GM23338 (cell line): ENCODE measurements at regions not wholly inside any gene's neighbourhood (a gene's known extent, or its start where the extent isn't known, plus 50 kb on each side); places are given as distances from the start of the nearest gene placed in this dataset.
A peak's percentile ranks its signal among the peaks of the same experiment; 100 is the strongest.

ENCODE experiments used
- ATAC-seq: fragments of 200-7000 bp; cut with Tn5 transposase; 3 replicates; pipeline ENCODE4 v1.9.1; 2020
- DNase-seq: peaks from one replicate; pipeline ENCODE4 v3.0.0-alpha.2; 2015; ENCODE audit warnings: low spot score
- H2AFZ ChIP-seq: fragments of 200-600 bp; sonication (generic); 2 replicates; pipeline ENCODE4 v1.8.0; 2016; ENCODE audit warnings: antibody characterized with exemption, mild to moderate bottlenecking, moderate library complexity
- H3F3A ChIP-seq: fragments of 200-600 bp; sonication (generic); replicated peaks from 2 replicates; pipeline ENCODE4 v1.8.0; 2017; ENCODE audit warnings: antibody characterized with exemption, mixed run types, low read depth
- H3K27ac ChIP-seq: fragments of 200-600 bp; sonication (generic); 2 replicates; pipeline ENCODE4 v1.6.1; 2016; ENCODE audit warnings: low read depth
- H3K27me3 ChIP-seq: fragments of 200-600 bp; sonication (generic); 2 replicates; pipeline ENCODE4 v1.8.0; 2016; ENCODE audit warnings: mild to moderate bottlenecking, mixed run types, moderate library complexity; ENCODE audit not compliant: insufficient read depth
- H3K36me3 ChIP-seq: fragments of 200-600 bp; sonication (generic); 2 replicates; pipeline ENCODE4 v1.8.0; 2016; ENCODE audit warnings: mild to moderate bottlenecking; ENCODE audit not compliant: insufficient read depth
- H3K4me1 ChIP-seq: fragments of 200-600 bp; sonication (generic); 2 replicates; pipeline ENCODE4 v1.8.0; 2016; ENCODE audit warnings: mild to moderate bottlenecking, moderate library complexity; ENCODE audit not compliant: insufficient read depth
- H3K4me2 ChIP-seq: fragments of 200-600 bp; sonication (generic); 2 replicates; pipeline ENCODE4 v1.7.1; 2017; ENCODE audit warnings: mixed run types
- H3K4me3 ChIP-seq: fragments of 200-600 bp; sonication (generic); 2 replicates; pipeline ENCODE4 v1.6.1; 2016; ENCODE audit warnings: mixed run types
- H3K79me2 ChIP-seq: fragments of 200-600 bp; sonication (generic); replicated peaks from 2 replicates; pipeline ENCODE4 v1.8.0; 2017; ENCODE audit warnings: mild to moderate bottlenecking; ENCODE audit not compliant: insufficient read depth
- H3K9me2 ChIP-seq: fragments of 200-600 bp; sonication (generic); 2 replicates; pipeline ENCODE4 v1.8.0; 2017; ENCODE audit not compliant: insufficient read depth
- H4K20me1 ChIP-seq: fragments of 200-600 bp; sonication (generic); replicated peaks from 2 replicates; pipeline ENCODE4 v1.8.0; 2017; ENCODE audit warnings: mild to moderate bottlenecking; ENCODE audit not compliant: insufficient read depth
- H3K27ac Mint-ChIP-seq: 2 replicates; pipeline ENCODE4 v1.8.0; 2020; ENCODE audit warnings: inconsistent platforms, mild to moderate bottlenecking, moderate library complexity, mixed read lengths
- H3K27me3 Mint-ChIP-seq: 3 replicates; pipeline ENCODE4 v1.8.0; 2022; ENCODE audit warnings: low read depth, mild to moderate bottlenecking, moderate library complexity, mixed read lengths, inconsistent platforms; ENCODE audit not compliant: insufficient read depth, poor library complexity
- H3K36me3 Mint-ChIP-seq: 3 replicates; pipeline ENCODE4 v1.8.0; 2021; ENCODE audit warnings: low read depth, mild to moderate bottlenecking, inconsistent platforms, moderate library complexity, mixed read lengths
- H3K4me1 Mint-ChIP-seq: 3 replicates; pipeline ENCODE4 v1.8.0; 2020; ENCODE audit warnings: mild to moderate bottlenecking, inconsistent platforms, mixed read lengths
- H3K4me3 Mint-ChIP-seq: 3 replicates; pipeline ENCODE4 v1.8.0; 2021; ENCODE audit warnings: moderate library complexity, mild to moderate bottlenecking, inconsistent platforms, mixed read lengths
- H3K9me3 Mint-ChIP-seq: 3 replicates; pipeline ENCODE4 v1.8.0; 2020; ENCODE audit warnings: moderate library complexity, mild to moderate bottlenecking, inconsistent platforms, mixed read lengths
- EZH2 ChIP-seq: fragments of 200-600 bp; sonication (generic); IDR thresholded peaks from one replicate; pipeline ENCODE4 v1.8.0; 2017; ENCODE audit warnings: antibody characterized with exemption, mild to moderate bottlenecking, low read depth; ENCODE audit not compliant: unreplicated experiment
- EZH2phosphoT487 ChIP-seq: fragments of 200-600 bp; sonication (generic); IDR thresholded peaks from one replicate; pipeline ENCODE4 v1.8.1; 2018; ENCODE audit warnings: antibody characterized with exemption; ENCODE audit not compliant: unreplicated experiment
- JUNB ChIP-seq: IDR thresholded peaks from one replicate; pipeline ENCODE4 v1.6.1; 2016; ENCODE audit warnings: antibody characterized with exemption; ENCODE audit not compliant: unreplicated experiment
- NANOG ChIP-seq: IDR thresholded peaks from 2 replicates; pipeline ENCODE4 v1.6.1; 2016; ENCODE audit warnings: antibody characterized with exemption, borderline replicate concordance
- POLR2AphosphoS5 ChIP-seq: IDR thresholded peaks from 2 replicates; pipeline ENCODE4 v1.6.1; 2016; ENCODE audit warnings: antibody characterized with exemption, low read depth
- ZNF331 ChIP-seq: fragments of 250-450 bp; sonication (Bioruptor Pico); IDR thresholded peaks from 2 replicates; pipeline ENCODE4 v1.5.0; 2020; ENCODE audit warnings: low read depth, mild to moderate bottlenecking, moderate library complexity
- TF ChIP-seq, protein P1 (sequence below): fragments of 250-450 bp; sonication (Bioruptor Pico); IDR thresholded peaks from 2 replicates; pipeline ENCODE4 v1.5.0; 2020; ENCODE audit warnings: mild to moderate bottlenecking, moderate library complexity
- TF ChIP-seq, protein P2 (sequence below): IDR thresholded peaks from 2 replicates; pipeline ENCODE4 v1.6.1; 2016; ENCODE audit warnings: antibody characterized with exemption

DNA sequence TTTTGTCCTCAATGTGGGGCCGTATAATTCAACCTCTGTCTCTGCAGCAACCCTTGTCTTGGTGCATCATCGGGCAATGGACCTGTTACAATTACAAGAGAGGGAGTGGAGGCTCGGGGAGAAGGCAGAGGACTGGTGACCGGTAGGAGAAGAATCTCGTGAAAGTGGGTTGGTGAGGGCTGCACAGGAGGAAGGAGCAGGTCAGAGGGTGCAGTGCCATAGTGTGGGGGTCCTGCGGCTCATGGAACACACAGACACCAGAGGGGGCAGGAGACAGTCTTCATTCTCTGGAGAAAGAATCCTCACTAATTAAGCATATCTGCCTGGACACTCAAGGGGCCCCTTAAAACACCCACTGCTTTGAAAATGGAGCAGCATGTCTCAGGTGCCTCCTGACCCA lies 174.7 kb upstream of the B3GAT1 start (continued):
- TF ChIP-seq, protein P1, sequence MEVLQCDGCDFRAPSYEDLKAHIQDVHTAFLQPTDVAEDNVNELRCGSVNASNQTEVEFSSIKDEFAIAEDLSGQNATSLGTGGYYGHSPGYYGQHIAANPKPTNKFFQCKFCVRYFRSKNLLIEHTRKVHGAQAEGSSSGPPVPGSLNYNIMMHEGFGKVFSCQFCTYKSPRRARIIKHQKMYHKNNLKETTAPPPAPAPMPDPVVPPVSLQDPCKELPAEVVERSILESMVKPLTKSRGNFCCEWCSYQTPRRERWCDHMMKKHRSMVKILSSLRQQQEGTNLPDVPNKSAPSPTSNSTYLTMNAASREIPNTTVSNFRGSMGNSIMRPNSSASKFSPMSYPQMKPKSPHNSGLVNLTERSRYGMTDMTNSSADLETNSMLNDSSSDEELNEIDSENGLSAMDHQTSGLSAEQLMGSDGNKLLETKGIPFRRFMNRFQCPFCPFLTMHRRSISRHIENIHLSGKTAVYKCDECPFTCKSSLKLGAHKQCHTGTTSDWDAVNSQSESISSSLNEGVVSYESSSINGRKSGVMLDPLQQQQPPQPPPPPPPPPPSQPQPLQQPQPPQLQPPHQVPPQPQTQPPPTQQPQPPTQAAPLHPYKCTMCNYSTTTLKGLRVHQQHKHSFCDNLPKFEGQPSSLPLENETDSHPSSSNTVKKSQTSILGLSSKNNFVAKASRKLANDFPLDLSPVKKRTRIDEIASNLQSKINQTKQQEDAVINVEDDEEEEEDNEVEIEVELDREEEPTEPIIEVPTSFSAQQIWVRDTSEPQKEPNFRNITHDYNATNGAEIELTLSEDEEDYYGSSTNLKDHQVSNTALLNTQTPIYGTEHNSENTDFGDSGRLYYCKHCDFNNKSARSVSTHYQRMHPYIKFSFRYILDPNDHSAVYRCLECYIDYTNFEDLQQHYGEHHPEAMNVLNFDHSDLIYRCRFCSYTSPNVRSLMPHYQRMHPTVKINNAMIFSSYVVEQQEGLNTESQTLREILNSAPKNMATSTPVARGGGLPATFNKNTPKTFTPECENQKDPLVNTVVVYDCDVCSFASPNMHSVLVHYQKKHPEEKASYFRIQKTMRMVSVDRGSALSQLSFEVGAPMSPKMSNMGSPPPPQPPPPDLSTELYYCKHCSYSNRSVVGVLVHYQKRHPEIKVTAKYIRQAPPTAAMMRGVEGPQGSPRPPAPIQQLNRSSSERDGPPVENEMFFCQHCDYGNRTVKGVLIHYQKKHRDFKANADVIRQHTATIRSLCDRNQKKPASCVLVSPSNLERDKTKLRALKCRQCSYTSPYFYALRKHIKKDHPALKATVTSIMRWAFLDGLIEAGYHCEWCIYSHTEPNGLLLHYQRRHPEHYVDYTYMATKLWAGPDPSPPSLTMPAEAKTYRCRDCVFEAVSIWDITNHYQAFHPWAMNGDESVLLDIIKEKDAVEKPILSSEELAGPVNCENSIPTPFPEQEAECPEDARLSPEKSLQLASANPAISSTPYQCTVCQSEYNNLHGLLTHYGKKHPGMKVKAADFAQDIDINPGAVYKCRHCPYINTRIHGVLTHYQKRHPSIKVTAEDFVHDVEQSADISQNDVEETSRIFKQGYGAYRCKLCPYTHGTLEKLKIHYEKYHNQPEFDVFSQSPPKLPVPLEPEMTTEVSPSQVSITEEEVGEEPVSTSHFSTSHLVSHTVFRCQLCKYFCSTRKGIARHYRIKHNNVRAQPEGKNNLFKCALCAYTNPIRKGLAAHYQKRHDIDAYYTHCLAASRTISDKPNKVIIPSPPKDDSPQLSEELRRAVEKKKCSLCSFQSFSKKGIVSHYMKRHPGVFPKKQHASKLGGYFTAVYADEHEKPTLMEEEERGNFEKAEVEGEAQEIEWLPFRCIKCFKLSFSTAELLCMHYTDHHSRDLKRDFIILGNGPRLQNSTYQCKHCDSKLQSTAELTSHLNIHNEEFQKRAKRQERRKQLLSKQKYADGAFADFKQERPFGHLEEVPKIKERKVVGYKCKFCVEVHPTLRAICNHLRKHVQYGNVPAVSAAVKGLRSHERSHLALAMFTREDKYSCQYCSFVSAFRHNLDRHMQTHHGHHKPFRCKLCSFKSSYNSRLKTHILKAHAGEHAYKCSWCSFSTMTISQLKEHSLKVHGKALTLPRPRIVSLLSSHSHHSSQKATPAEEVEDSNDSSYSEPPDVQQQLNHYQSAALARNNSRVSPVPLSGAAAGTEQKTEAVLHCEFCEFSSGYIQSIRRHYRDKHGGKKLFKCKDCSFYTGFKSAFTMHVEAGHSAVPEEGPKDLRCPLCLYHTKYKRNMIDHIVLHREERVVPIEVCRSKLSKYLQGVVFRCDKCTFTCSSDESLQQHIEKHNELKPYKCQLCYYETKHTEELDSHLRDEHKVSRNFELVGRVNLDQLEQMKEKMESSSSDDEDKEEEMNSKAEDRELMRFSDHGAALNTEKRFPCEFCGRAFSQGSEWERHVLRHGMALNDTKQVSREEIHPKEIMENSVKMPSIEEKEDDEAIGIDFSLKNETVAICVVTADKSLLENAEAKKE (CRISPR knock-in tag), result no peak
- TF ChIP-seq ZNF331 (CRISPR knock-in tag) (no peak), JUNB (no peak), NANOG (no peak)

GRCh38 chr11:134585666-134586610 lies 173.9 kb upstream of the B3GAT1 start:
- no peak overlapping the region for H3K27ac Mint-ChIP-seq
- peaks cover 11% of the 10 kb centered on the region; the same call in 2 of the 3 replicates for H3K4me1 Mint-ChIP-seq
- TF ChIP-seq ZNF331 (CRISPR knock-in tag) (no peak), JUNB (no peak), POLR2AphosphoS5 (no peak), EZH2phosphoT487 (no peak), EZH2 (no peak)
- TF ChIP-seq, protein P2, sequence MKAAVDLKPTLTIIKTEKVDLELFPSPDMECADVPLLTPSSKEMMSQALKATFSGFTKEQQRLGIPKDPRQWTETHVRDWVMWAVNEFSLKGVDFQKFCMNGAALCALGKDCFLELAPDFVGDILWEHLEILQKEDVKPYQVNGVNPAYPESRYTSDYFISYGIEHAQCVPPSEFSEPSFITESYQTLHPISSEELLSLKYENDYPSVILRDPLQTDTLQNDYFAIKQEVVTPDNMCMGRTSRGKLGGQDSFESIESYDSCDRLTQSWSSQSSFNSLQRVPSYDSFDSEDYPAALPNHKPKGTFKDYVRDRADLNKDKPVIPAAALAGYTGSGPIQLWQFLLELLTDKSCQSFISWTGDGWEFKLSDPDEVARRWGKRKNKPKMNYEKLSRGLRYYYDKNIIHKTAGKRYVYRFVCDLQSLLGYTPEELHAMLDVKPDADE, result no peak

More at GRCh38 chr11:134585666-134586610, 173.9 kb upstream of the B3GAT1 start:
- no peaks in the 10 kb centered on the region for H3K36me3 Mint-ChIP-seq
- H3K4me3 Mint-ChIP-seq, result no peak overlapping the region
- no peak overlapping the region for H3K4me3 ChIP-seq
- H3K4me2 ChIP-seq, result no peak overlapping the region
- no peaks in the 10 kb centered on the region for H3K27me3 ChIP-seq
- H3K9me2 ChIP-seq, result no peaks in the 10 kb centered on the region
- H3K9me3 Mint-ChIP-seq, result no peaks in the 10 kb centered on the region
- peaks cover 9% of the 10 kb centered on the region for H3K27me3 Mint-ChIP-seq
- no peaks in the 10 kb centered on the region for H3K36me3 ChIP-seq
- H3K27ac ChIP-seq, result no peak overlapping the region
- H3K79me2 ChIP-seq, result no peaks in the 10 kb centered on the region
- 0 out of 2 replicates have a peak overlapping the region, but pooled peaks have one; percentile 8 for H2AFZ ChIP-seq
- H4K20me1 ChIP-seq, result no peaks in the 10 kb centered on the region
- H3F3A ChIP-seq, result no peaks in the 10 kb centered on the region
- no peaks in the 10 kb centered on the region for H3K4me1 ChIP-seq
- no peak for DNase-seq
- ATAC-seq, result no peak
